Astrocyte of the spinal cord (primary cell): ENCODE measurements at regions not wholly inside any gene's neighbourhood (a gene's known extent, or its start where the extent isn't known, plus 50 kb on each side); places are given as distances from the start of the nearest gene placed in this dataset.
A peak's percentile ranks its signal among the peaks of the same experiment; 100 is the strongest.
"Not testable (repeated sequence)": the region's sequence is repeated elsewhere in the genome, so short reads cannot be mapped to it uniquely, and the experiment has no call there.

Experiments
- DNase-seq: peaks from one replicate; pipeline ENCODE4 v3.0.0; 2011; ENCODE audit warnings: low read depth, low spot score
- H3K4me3 ChIP-seq: 2 replicates; pipeline ENCODE4 v1.5.1; 2011; ENCODE audit warnings: low read depth, mild to moderate bottlenecking, low read length, moderate library complexity
- in situ Hi-C: cut with HindIII; loops from 2 replicates; pipeline ENCODE4 v1.10.0; 2017; ENCODE audit warnings: low sequenced_read_pairs
- TF ChIP-seq, protein P1 (sequence below): IDR thresholded peaks from 2 replicates; pipeline ENCODE4 v1.5.1; 2012; ENCODE audit warnings: low read depth, mild to moderate bottlenecking, low read length, inconsistent platforms

DNA sequence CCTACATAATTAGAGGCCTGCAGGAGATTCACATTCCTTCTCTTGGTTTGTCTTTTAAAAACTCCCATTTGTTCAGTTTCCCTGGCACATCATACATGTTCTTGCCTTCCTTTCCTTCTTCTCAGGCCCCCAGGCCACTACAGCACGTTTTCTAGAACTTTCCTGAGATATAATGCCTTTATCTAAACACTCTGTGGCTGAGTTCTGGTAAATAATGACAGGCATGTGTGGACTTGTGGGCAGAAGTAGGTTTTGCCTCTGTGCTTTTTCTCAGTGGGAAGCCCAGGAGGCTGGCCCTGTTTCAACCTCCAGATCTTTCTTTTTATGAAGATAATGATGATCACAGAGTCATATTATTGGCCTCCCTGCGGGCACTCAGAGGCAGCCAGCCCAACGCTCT is 117.2 kb downstream of the TMX1 start:
- no peak overlapping the region for H3K4me3 ChIP-seq
- DNase-seq = peak; percentile 75
- TF ChIP-seq, protein P1, sequence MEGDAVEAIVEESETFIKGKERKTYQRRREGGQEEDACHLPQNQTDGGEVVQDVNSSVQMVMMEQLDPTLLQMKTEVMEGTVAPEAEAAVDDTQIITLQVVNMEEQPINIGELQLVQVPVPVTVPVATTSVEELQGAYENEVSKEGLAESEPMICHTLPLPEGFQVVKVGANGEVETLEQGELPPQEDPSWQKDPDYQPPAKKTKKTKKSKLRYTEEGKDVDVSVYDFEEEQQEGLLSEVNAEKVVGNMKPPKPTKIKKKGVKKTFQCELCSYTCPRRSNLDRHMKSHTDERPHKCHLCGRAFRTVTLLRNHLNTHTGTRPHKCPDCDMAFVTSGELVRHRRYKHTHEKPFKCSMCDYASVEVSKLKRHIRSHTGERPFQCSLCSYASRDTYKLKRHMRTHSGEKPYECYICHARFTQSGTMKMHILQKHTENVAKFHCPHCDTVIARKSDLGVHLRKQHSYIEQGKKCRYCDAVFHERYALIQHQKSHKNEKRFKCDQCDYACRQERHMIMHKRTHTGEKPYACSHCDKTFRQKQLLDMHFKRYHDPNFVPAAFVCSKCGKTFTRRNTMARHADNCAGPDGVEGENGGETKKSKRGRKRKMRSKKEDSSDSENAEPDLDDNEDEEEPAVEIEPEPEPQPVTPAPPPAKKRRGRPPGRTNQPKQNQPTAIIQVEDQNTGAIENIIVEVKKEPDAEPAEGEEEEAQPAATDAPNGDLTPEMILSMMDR = no peak
- in situ Hi-C loops = no loop called here

DNA sequence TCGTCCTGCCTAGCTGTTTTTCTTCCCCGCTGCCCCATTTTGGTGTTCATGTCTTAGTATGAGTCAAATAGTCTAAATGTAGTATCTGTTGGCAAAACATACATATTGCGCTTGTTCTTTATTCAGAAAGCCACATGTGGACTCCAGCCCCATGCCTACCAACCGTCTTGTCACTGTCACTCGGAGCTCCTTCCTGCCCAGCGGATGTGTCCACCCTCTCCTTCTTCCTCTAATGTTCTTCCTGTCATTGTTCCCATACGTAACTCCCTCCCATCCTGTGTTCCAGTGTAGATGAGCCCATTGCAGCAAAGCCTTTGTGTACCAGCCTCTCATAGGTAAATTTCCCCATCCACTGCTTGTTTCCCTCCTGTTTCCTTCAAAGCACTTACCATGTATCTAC is 120.5 kb downstream of the TMX1 start:
- DNase-seq = no peak
- in situ Hi-C loops = no loop called here
- TF ChIP-seq, protein P1 = no peak
- H3K4me3 ChIP-seq = no peak overlapping the region

DNA sequence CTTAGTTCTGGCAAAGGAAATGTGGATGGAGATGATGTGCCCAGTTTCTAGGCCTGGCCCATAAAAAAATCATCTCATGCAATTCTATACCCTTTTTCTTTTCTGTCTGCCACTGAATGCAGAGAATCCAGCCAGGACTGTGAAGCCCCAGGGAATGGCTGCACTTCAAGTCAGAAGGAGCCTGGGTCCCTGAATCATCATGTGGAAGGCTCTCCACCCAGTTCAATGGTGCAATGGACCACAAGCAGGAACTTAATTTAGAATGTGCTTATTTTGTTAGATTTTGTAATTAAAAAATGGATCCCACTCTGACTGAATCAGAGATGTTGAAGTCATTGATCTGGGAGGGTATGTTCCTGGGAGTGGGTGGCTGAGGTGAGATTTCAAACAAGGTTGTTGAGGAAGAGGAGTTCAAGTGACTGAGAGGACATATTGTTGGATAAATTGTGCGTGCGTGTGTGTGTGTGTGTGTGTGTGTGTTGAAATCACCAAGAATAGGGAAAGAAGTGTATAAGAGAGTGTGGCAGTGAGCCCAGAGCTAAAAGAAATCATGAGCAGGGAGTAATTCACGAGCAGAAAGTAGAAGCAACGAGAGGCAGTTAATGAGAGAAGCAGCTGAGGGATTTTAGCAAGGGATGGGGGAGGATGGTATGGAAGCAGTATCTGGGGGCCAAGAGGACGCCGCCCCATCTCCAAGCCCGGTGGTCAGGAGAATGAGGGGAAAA is 125.4 kb downstream of the TMX1 start:
- DNase-seq = no peak
- H3K4me3 ChIP-seq = no peak overlapping the region
- TF ChIP-seq, protein P1 = no peak
- in situ Hi-C loops = no loop called here

DNA sequence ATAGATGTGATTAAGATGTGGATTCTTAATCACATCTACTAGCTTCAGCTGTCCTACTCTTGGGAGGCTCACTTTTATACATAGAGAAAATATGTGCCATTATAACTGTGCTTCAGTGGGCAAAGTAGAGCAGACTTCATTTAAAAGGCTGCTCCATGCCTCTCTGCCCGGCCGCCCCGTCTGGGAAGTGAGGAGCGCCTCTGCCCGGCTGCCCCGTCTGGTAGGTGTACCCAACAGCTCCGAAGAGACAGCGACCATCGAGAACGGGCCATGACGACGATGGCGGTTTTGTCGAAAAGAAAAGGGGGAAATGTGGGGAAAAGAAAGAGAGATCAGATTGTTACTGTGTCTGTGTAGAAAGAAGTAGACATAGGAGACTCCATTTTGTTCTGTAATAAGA is 126.4 kb downstream of the TMX1 start:
- H3K4me3 ChIP-seq, in situ Hi-C loops, DNase-seq: not testable (repeated sequence)

DNA sequence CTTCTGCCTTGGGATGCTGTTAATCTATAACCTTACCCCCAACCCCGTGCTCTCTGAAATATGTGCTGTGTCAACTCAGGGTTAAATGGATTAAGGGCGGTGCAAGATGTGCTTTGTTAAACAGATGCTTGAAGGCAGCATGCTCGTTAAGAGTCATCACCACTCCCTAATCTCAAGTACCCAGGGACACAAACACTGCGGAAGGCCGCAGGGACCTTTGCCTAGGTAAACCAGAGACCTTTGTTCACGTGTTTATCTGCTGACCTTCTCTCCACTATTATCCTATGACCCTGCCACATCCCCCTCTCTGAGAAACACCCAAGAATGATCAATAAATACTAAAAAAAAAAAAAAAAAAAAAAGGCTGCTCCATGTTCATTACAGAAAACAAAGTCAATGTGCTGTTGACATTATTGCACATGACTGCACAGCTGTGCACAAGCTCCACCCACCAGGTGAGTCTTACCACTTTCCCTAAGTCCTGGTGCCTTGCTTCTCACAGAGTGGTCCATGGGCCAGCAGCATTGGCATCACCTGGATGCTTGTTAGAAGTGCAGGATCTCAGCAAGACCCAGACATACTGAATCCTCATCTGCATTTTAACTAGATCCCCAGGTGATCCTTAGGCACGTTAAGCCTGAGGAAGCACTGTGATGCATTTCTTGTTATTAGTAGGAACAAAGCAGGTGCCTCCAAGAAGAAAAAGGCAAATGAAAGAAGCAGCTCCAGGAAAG is 127.0 kb downstream of the TMX1 start:
- DNase-seq, H3K4me3 ChIP-seq, in situ Hi-C loops: not testable (repeated sequence)

DNA sequence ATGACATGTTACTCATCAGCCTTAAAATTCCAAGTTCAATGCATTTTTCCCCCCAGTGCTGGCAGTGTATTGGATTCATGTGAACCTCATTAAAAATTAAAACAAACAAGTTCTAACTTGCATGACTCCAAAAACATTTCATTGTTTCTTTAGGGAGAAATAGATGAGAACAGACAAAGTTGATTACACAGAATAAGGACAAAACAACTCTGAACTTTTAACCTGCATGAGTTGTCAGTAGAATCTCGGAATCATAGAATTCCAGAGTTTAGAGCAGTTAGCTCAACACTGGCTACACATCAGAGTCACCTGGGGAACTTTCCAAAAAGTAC is 127.5 kb downstream of the TMX1 start:
- DNase-seq = peak; percentile 74

DNA sequence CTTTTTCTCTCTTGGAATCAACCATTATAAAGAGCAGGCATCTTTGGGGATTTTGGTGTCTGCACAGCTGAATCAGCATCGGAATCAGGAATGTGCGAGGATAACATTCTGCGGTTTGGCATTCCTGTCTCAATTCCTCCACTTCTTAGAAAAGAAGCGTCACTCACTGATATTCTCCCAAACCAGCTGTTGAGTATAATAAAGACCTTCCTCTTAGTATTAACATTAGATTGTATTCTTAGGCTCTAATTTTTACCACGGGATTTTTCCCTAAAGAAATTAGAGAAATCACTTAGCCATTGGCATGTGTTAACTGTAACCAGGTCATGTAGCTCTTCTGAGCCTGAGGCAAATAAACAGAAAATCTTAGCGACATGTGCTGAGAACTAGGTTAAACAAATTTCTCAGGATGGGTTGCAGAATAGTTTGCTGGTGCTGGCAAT is 128.7 kb downstream of the TMX1 start:
- TF ChIP-seq, protein P1 = no peak
- no peak overlapping the region for H3K4me3 ChIP-seq
- in situ Hi-C loops = no loop called here
- peak; percentile 83 for DNase-seq

More for the DNA sequence above, 127.5 kb downstream of the TMX1 start:
- no peak overlapping the region for H3K4me3 ChIP-seq
- TF ChIP-seq, protein P1 = no peak
- in situ Hi-C loops = no loop called here
